ENCODE measurements at regions not wholly inside any gene's neighbourhood (a gene's known extent, or its start where the extent isn't known, plus 50 kb on each side); places are given as distances from the start of the nearest gene placed in this dataset.

- Histone ChIP-seq H3K4me1 (peaks cover 15% of the 10 kb centered on the region), H3K27ac (replicated peaks) (peak overlapping the region; percentile 35), H3K9me3 (replicated peaks) (no peaks in the 10 kb centered on the region), H3K36me3 (no peaks in the 10 kb centered on the region), H3K27me3 (ENCODE audit: low read depth) (peaks cover 46% of the 10 kb centered on the region), H3K4me3 (no peak overlapping the region)
- TF ChIP-seq, protein P1, sequence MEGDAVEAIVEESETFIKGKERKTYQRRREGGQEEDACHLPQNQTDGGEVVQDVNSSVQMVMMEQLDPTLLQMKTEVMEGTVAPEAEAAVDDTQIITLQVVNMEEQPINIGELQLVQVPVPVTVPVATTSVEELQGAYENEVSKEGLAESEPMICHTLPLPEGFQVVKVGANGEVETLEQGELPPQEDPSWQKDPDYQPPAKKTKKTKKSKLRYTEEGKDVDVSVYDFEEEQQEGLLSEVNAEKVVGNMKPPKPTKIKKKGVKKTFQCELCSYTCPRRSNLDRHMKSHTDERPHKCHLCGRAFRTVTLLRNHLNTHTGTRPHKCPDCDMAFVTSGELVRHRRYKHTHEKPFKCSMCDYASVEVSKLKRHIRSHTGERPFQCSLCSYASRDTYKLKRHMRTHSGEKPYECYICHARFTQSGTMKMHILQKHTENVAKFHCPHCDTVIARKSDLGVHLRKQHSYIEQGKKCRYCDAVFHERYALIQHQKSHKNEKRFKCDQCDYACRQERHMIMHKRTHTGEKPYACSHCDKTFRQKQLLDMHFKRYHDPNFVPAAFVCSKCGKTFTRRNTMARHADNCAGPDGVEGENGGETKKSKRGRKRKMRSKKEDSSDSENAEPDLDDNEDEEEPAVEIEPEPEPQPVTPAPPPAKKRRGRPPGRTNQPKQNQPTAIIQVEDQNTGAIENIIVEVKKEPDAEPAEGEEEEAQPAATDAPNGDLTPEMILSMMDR (IDR thresholded peaks at IDR 0.05; ENCODE audit: borderline replicate concordance) = no peak
- no peak for DNase-seq
- intact Hi-C loops (cut with micrococcal nuclease) = no loop called here
These were observed 92.3 kb upstream of the SEPTIN5 start for GRCh38 chr22:19622061-19622441.

GRCh38 chr22:19625331-19626041, 88.8 kb upstream of the SEPTIN5 start:
- intact Hi-C loops (cut with micrococcal nuclease) = no loop called here
- H3K27ac ChIP-seq (replicated peaks) = no peak overlapping the region
- H3K27me3 ChIP-seq (ENCODE audit: low read depth) = peaks cover 21% of the 10 kb centered on the region
- peaks cover 20% of the 10 kb centered on the region for H3K4me1 ChIP-seq
- TF ChIP-seq, protein P1 (IDR thresholded peaks at IDR 0.05; ENCODE audit: borderline replicate concordance) = no peak
- H3K4me3 ChIP-seq = no peak overlapping the region
- no peaks in the 10 kb centered on the region for H3K36me3 ChIP-seq
- DNase-seq = no peak
- H3K9me3 ChIP-seq (replicated peaks) = no peaks in the 10 kb centered on the region

DNA sequence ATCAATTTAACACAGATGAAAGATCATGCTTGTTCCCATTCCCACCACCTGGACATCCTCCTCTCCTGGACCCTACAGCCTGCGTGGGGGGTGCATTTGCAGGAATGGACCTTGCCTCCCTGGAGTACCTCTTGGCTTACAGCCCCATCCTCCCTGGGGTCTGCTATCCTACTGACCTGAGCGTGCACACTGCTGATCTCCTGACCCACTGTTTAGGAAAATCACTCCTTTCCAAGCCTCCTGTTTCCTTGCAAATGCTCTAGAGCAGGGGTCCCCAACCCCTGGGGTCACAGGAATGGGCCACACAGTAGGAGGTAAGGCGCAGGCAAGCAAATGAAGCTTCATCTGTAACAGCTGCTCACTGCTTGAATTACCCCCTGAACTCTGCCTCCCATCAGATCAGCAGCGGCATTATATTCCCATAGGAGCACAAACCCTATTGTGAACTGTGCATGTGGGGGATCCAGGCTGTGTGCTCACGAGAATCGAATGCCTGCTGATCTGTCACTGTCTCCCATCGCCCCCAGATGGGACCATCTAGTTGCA, 88.2 kb upstream of the SEPTIN5 start:
- intact Hi-C loops (cut with micrococcal nuclease) = no loop called here
- DNase-seq = no peak
- no peak overlapping the region for H3K4me3 ChIP-seq
- peaks cover 20% of the 10 kb centered on the region for H3K27me3 ChIP-seq (ENCODE audit: low read depth)
- no peaks in the 10 kb centered on the region for H3K9me3 ChIP-seq (replicated peaks)
- no peaks in the 10 kb centered on the region for H3K36me3 ChIP-seq
- H3K27ac ChIP-seq (replicated peaks) = no peak overlapping the region
- TF ChIP-seq, protein P1 (IDR thresholded peaks at IDR 0.05; ENCODE audit: borderline replicate concordance) = no peak
- peaks cover 16% of the 10 kb centered on the region for H3K4me1 ChIP-seq

GRCh38 chr22:19626666-19627065, 87.6 kb upstream of the SEPTIN5 start:
- Histone ChIP-seq H3K27ac (replicated peaks) (no peak overlapping the region), H3K4me3 (no peak overlapping the region), H3K36me3 (no peaks in the 10 kb centered on the region), H3K27me3 (ENCODE audit: low read depth) (peaks cover 22% of the 10 kb centered on the region), H3K9me3 (replicated peaks) (no peaks in the 10 kb centered on the region), H3K4me1 (peaks cover 10% of the 10 kb centered on the region)
- intact Hi-C loops (cut with micrococcal nuclease) = no loop called here
- TF ChIP-seq, protein P1 (IDR thresholded peaks at IDR 0.05; ENCODE audit: borderline replicate concordance) = no peak
- DNase-seq = no peak

GRCh38 chr22:19628038-19628776, 86.1 kb upstream of the SEPTIN5 start:
- Histone ChIP-seq H3K27me3 (ENCODE audit: low read depth) (peaks cover 22% of the 10 kb centered on the region), H3K27ac (replicated peaks) (no peak overlapping the region), H3K4me3 (no peak overlapping the region), H3K4me1 (peaks cover 6% of the 10 kb centered on the region), H3K36me3 (no peaks in the 10 kb centered on the region), H3K9me3 (replicated peaks) (no peaks in the 10 kb centered on the region)
- TF ChIP-seq, protein P1 (IDR thresholded peaks at IDR 0.05; ENCODE audit: borderline replicate concordance) = no peak
- no peak for DNase-seq
- intact Hi-C loops (cut with micrococcal nuclease) = no loop called here
